SK-N-SH (cell line): ENCODE measurements at regions not wholly inside any gene's neighbourhood (a gene's known extent, or its start where the extent isn't known, plus 50 kb on each side); places are given as distances from the start of the nearest gene placed in this dataset.

ENCODE experiments used
- CTCF ChIA-PET: fragments of 300-600, 350-600 bp; formaldehyde crosslinking; extraction: SDS; loops from one replicate; lab custom pipeline; 2021; lab: Yijun Ruan, JAX
- POLR2A ChIA-PET: fragments of 350-600 bp; sonication (Branson Sonifier 250); formaldehyde crosslinking; extraction: SDS; loops from one replicate; lab custom pipeline; 2020; ENCODE audit warnings: antibody characterized with exemption, inconsistent platforms; lab: Yijun Ruan, JAX
- DNase-seq: peaks from one replicate; pipeline ENCODE4 v3.0.0; 2012
- H2AFZ ChIP-seq: fragments of 200-600 bp; sonication (generic); 2 replicates; pipeline ENCODE4 v1.8.1; 2016; ENCODE audit warnings: antibody characterized with exemption, mild to moderate bottlenecking, low read depth
- H3F3A ChIP-seq: fragments of 200-600 bp; sonication (generic); replicated peaks from 2 replicates; pipeline ENCODE3; 2016; ENCODE audit warnings: antibody characterized with exemption, mild to moderate bottlenecking; ENCODE audit not compliant: insufficient read depth
- H3K27ac ChIP-seq, 2 experiments: fragments of 200-500 bp in 1 of 2; fragments of 200-600 bp in 1 of 2; sonication (Bioruptor generic) in 1 of 2; sonication (generic), shearing (Covaris generic) in 1 of 2; 2 replicates each; pipeline versions ENCODE4 v1.5.1 to v1.6.1; 2014 to 2016; ENCODE audit warnings: low read depth in 2 of 2, inconsistent platforms in 1 of 2, low read length in 1 of 2, mild to moderate bottlenecking in 1 of 2, mixed read lengths in 1 of 2
- H3K27me3 ChIP-seq: fragments of 200-600 bp; sonication (generic), shearing (Covaris generic); 2 replicates; pipeline ENCODE4 v1.6.1; 2016; ENCODE audit warnings: mixed run types; ENCODE audit not compliant: insufficient read depth
- H3K36me3 ChIP-seq, 2 experiments: fragments of 200-500 bp in 1 of 2; fragments of 200-600 bp in 1 of 2; sonication (Bioruptor generic) in 1 of 2; sonication (generic) in 1 of 2; replicated peaks in 1 of 2; 2 replicates each; pipeline versions ENCODE3 to v1.5.1; 2014 to 2016; ENCODE audit warnings: low read length in 1 of 2, mild to moderate bottlenecking in 1 of 2; ENCODE audit not compliant: insufficient read depth in 2 of 2, control insufficient read depth in 1 of 2
- H3K4me1 ChIP-seq, 2 experiments: fragments of 200-500 bp in 1 of 2; fragments of 200-600 bp in 1 of 2; sonication (Bioruptor generic) in 1 of 2; sonication (generic), shearing (Covaris generic) in 1 of 2; 2 replicates each; pipeline versions ENCODE4 v1.5.1 to v1.6.1; 2014 to 2016; ENCODE audit warnings: low read depth in 1 of 2, low read length in 1 of 2, mixed run types in 1 of 2; ENCODE audit not compliant: insufficient read depth in 2 of 2, control insufficient read depth in 1 of 2
- H3K4me2 ChIP-seq: fragments of 200-600 bp; sonication (generic), shearing (Covaris generic); 2 replicates; pipeline ENCODE4 v1.6.1; 2017; ENCODE audit warnings: mixed run types
- H3K4me3 ChIP-seq, 2 experiments: fragments of 200-500 bp in 1 of 2; fragments of 200-600 bp in 1 of 2; sonication (Bioruptor generic) in 1 of 2; sonication (generic), shearing (Covaris generic) in 1 of 2; 2 replicates each; pipeline versions ENCODE4 v1.5.1 to v1.8.1; 2014 to 2016; ENCODE audit warnings: low read depth in 2 of 2, inconsistent platforms in 1 of 2, low read length in 1 of 2, mild to moderate bottlenecking in 1 of 2, mixed read lengths in 1 of 2, moderate library complexity in 1 of 2
- H3K79me2 ChIP-seq: fragments of 200-600 bp; sonication (generic); 2 replicates; pipeline ENCODE4 v1.8.1; 2017; ENCODE audit warnings: mild to moderate bottlenecking; ENCODE audit not compliant: insufficient read depth
- H3K9ac ChIP-seq: fragments of 200-600 bp; sonication (generic); 2 replicates; pipeline ENCODE4 v1.6.1; 2017; ENCODE audit warnings: mixed run types
- H3K9me2 ChIP-seq: fragments of 200-600 bp; sonication (generic); 2 replicates; pipeline ENCODE4 v1.6.1; 2017; ENCODE audit warnings: mixed run types
- H3K9me3 ChIP-seq: fragments of 200-600 bp; sonication (generic); 2 replicates; pipeline ENCODE4 v1.6.1; 2017; ENCODE audit warnings: mixed run types, mild to moderate bottlenecking, moderate library complexity
- H4K20me1 ChIP-seq: fragments of 200-600 bp; sonication (generic); 2 replicates; pipeline ENCODE4 v1.6.1; 2017; ENCODE audit warnings: mild to moderate bottlenecking, mixed run types; ENCODE audit not compliant: insufficient read depth
- CHD2 ChIP-seq: fragments of 150-350 bp; IDR thresholded peaks from 2 replicates; pipeline ENCODE4 v1.6.1; 2018; ENCODE audit warnings: low read length; ENCODE audit not compliant: partially characterized antibody
- CTCF ChIP-seq: fragments of 200-600 bp; sonication (generic); IDR thresholded peaks from 2 replicates; pipeline ENCODE4 v1.6.1; 2017; ENCODE audit warnings: antibody characterized with exemption, mild to moderate bottlenecking, moderate library complexity
- EP300 ChIP-seq, 2 experiments: IDR thresholded peaks; 2 replicates each; pipeline versions ENCODE4 v1.4.0 to v1.6.1; 2012; ENCODE audit warnings: borderline replicate concordance in 1 of 2, low read depth in 1 of 2, low read length in 1 of 2
- EZH2phosphoT487 ChIP-seq: fragments of 200-600 bp; sonication (generic); IDR thresholded peaks from 2 replicates; pipeline ENCODE4 v1.6.1; 2017; ENCODE audit warnings: low read depth, mixed run types, mild to moderate bottlenecking, antibody characterized with exemption, moderate library complexity, borderline replicate concordance
- FOSL2 ChIP-seq: IDR thresholded peaks from 2 replicates; pipeline ENCODE4 v1.4.0; 2012; ENCODE audit warnings: low read depth, mild to moderate bottlenecking, moderate library complexity, borderline replicate concordance
- FOXM1 ChIP-seq: IDR thresholded peaks from 2 replicates; pipeline ENCODE4 v1.4.0; 2012; ENCODE audit warnings: low read depth, mild to moderate bottlenecking
- GABPA ChIP-seq: IDR thresholded peaks from 2 replicates; pipeline ENCODE4 v1.4.0; 2012; ENCODE audit warnings: low read depth, mild to moderate bottlenecking
- IRF3 ChIP-seq: fragments of 150-350 bp; IDR thresholded peaks from 2 replicates; pipeline ENCODE4 v1.6.1; 2016; ENCODE audit warnings: mild to moderate bottlenecking, low read depth, low read length
- MAX ChIP-seq: IDR thresholded peaks from 2 replicates; pipeline ENCODE4 v1.4.0; 2012; ENCODE audit warnings: low read depth
- MEF2A ChIP-seq: IDR thresholded peaks from 2 replicates; pipeline ENCODE4 v1.4.0; 2012; ENCODE audit warnings: low read depth, borderline replicate concordance
- NRF1 ChIP-seq: IDR thresholded peaks from 2 replicates; pipeline ENCODE4 v1.6.1; 2012; ENCODE audit warnings: low read depth, mild to moderate bottlenecking, low read length
- RAD21 ChIP-seq: IDR thresholded peaks from 2 replicates; pipeline ENCODE4 v1.6.1; 2012; ENCODE audit warnings: mild to moderate bottlenecking, low read length
- RCOR1 ChIP-seq: fragments of 150-350 bp; IDR thresholded peaks from 2 replicates; pipeline ENCODE4 v1.6.1; 2017; ENCODE audit warnings: antibody characterized with exemption, low read length
- REST ChIP-seq: IDR thresholded peaks from 2 replicates; pipeline ENCODE4 v1.6.1; 2012; ENCODE audit warnings: mild to moderate bottlenecking, low read depth, low read length, moderate library complexity
- TAF1 ChIP-seq: IDR thresholded peaks from 2 replicates; pipeline ENCODE4 v1.6.1; 2012; ENCODE audit warnings: low read depth, mild to moderate bottlenecking, low read length, moderate library complexity, borderline replicate concordance
- TCF12 ChIP-seq: IDR thresholded peaks from 2 replicates; pipeline ENCODE4 v1.4.0; 2012
- TEAD4 ChIP-seq: IDR thresholded peaks from 2 replicates; pipeline ENCODE4 v1.4.0; 2012; ENCODE audit warnings: mild to moderate bottlenecking, borderline replicate concordance; ENCODE audit not compliant: insufficient read depth
- USF1 ChIP-seq: IDR thresholded peaks from 2 replicates; pipeline ENCODE4 v1.4.0; 2012; ENCODE audit warnings: low read depth, borderline replicate concordance
- USF2 ChIP-seq: fragments of 150-350 bp; IDR thresholded peaks from 2 replicates; pipeline ENCODE4 v1.6.1; 2017; ENCODE audit warnings: antibody characterized with exemption, low read length, low read depth, borderline replicate concordance
- ZBTB33 ChIP-seq: IDR thresholded peaks from 2 replicates; pipeline ENCODE4 v1.4.0; 2012; ENCODE audit warnings: low read depth, borderline replicate concordance
- WGBS: methylation state at CpG from one replicate; pipeline ENCODE4 v1.1.6; 2017; ENCODE audit warnings: low lambda C conversion rate; 5-methylcytosine and 5-hydroxymethylcytosine counted together

- TF ChIP-seq TCF12: no peak
- no peak for TF ChIP-seq RAD21
- TF ChIP-seq RCOR1: no peak
- no peak for TF ChIP-seq USF1
- TF ChIP-seq EZH2phosphoT487: no peak
- TF ChIP-seq MEF2A: no peak
- no peak for TF ChIP-seq IRF3
- TF ChIP-seq GABPA: no peak
- no peak for TF ChIP-seq FOSL2
Observed at GRCh38 chr16:48481211-48481610, 96.0 kb upstream of the SIAH1 start (continued).

- CTCF ChIA-PET: interaction anchor here (0.7 kb wide), 1 partner anchor 10 kb away, joined by 3 read pairs; no protein-coding TSS in a partner anchor
- 84% methylated on average over 2 of the region's 2 CpGs for WGBS
Observed at GRCh38 chr16:48479955-48480354, 94.7 kb upstream of the SIAH1 start.

More at GRCh38 chr16:48479955-48480354, 94.7 kb upstream of the SIAH1 start:
- no peak overlapping the region for H3K27ac ChIP-seq
- H3K4me1 ChIP-seq: no peaks in the 10 kb centered on the region
- H3K79me2 ChIP-seq: no peaks in the 10 kb centered on the region
- TF ChIP-seq CTCF: no peak
- no peak for TF ChIP-seq MAX
- TF ChIP-seq TAF1: no peak
- TF ChIP-seq TEAD4: no peak
- TF ChIP-seq CHD2: no peak
- no peak for TF ChIP-seq USF2
- no peak for TF ChIP-seq ZBTB33
- no peak for TF ChIP-seq FOXM1
- TF ChIP-seq USF1: no peak
- TF ChIP-seq REST: no peak
- no peak for TF ChIP-seq NRF1
- no peak for TF ChIP-seq EP300 (IDR thresholded peaks at IDR 0.05; ENCODE audit: borderline replicate concordance in 1 of 2, low read depth in 1 of 2, low read length in 1 of 2)
- no peaks in the 10 kb centered on the region for H4K20me1 ChIP-seq
- H3K9me2 ChIP-seq: no peaks in the 10 kb centered on the region
- no peaks in the 10 kb centered on the region for H3F3A ChIP-seq
- no peak overlapping the region for H3K4me3 ChIP-seq
- H3K4me2 ChIP-seq: no peak overlapping the region
- no peak for DNase-seq
- no peaks in the 10 kb centered on the region for H3K27me3 ChIP-seq
- no peak overlapping the region for H2AFZ ChIP-seq
- H3K9ac ChIP-seq: no peak overlapping the region
- no peaks in the 10 kb centered on the region for H3K9me3 ChIP-seq
- POLR2A ChIA-PET: no interaction called here
- H3K36me3 ChIP-seq: no peaks in the 10 kb centered on the region
